Coronary artery (tissue), 2 donors: ENCODE measurements at regions not wholly inside any gene's neighbourhood (a gene's known extent, or its start where the extent isn't known, plus 50 kb on each side); places are given as distances from the start of the nearest gene placed in this dataset.

Experiments
- DNase-seq: peaks from one replicate; pipeline ENCODE4 v3.0.0-alpha.2; 2017; ENCODE audit warnings: low spot score
- H3K27ac ChIP-seq, 2 donors: fragments of 200-600 bp; sonication (generic); one replicate each; pipeline ENCODE4 v1.5.1; 2016 to 2019
- H3K4me3 ChIP-seq: fragments of 200-600 bp; sonication (generic); 2 replicates; pipeline ENCODE4 v1.5.1; 2016; ENCODE audit warnings: mild to moderate bottlenecking, moderate library complexity
- CTCF ChIP-seq: fragments of 200-600 bp; sonication (generic); IDR thresholded peaks from one replicate; pipeline ENCODE4 v1.5.1; 2019; ENCODE audit warnings: antibody characterized with exemption

GRCh38 chr4:187171706-187172339 lies 448.2 kb upstream of the FAT1 start:
- Histone ChIP-seq H3K27ac (no peak overlapping the region), H3K4me3 (no peak overlapping the region)
- TF ChIP-seq CTCF = no peak
- no peak for DNase-seq

GRCh38 chr4:187172340-187172761 lies 448.7 kb upstream of the FAT1 start:
- no peak overlapping the region for H3K27ac ChIP-seq
- H3K4me3 ChIP-seq = no peak overlapping the region
- TF ChIP-seq CTCF = no peak
- no peak for DNase-seq

GRCh38 chr4:187174749-187175148 lies 451.1 kb upstream of the FAT1 start:
- no peak for DNase-seq
- no peak overlapping the region for H3K27ac ChIP-seq
- no peak for TF ChIP-seq CTCF
- no peak overlapping the region for H3K4me3 ChIP-seq

GRCh38 chr4:187175197-187175596 lies 451.5 kb upstream of the FAT1 start:
- no peak overlapping the region for H3K4me3 ChIP-seq
- TF ChIP-seq CTCF = no peak
- H3K27ac ChIP-seq = no peak overlapping the region
- no peak for DNase-seq

GRCh38 chr4:187176261-187176910 lies 452.7 kb upstream of the FAT1 start:
- no peak for DNase-seq
- H3K4me3 ChIP-seq = no peak overlapping the region

GRCh38 chr4:187178084-187178483 lies 454.4 kb upstream of the FAT1 start:
- no peak for DNase-seq
- no peak overlapping the region for H3K4me3 ChIP-seq
- no peak overlapping the region for H3K27ac ChIP-seq
- no peak for TF ChIP-seq CTCF

More at GRCh38 chr4:187176261-187176910, 452.7 kb upstream of the FAT1 start:
- H3K27ac ChIP-seq = no peak overlapping the region
- no peak for TF ChIP-seq CTCF

GRCh38 chr4:187178587-187178986 lies 454.9 kb upstream of the FAT1 start:
- no peak overlapping the region for H3K27ac ChIP-seq
- TF ChIP-seq CTCF = no peak
- H3K4me3 ChIP-seq = no peak overlapping the region
- DNase-seq = no peak
